ENCODE measurements at regions not wholly inside any gene's neighbourhood (a gene's known extent, or its start where the extent isn't known, plus 50 kb on each side); places are given as distances from the start of the nearest gene placed in this dataset.

GRCh38 chr4:67040315-67040714 is 505.0 kb downstream of the CENPC start:
- no peaks in the 10 kb centered on the region for H3K27me3 ChIP-seq
- TF ChIP-seq CTCF (IDR thresholded peaks at IDR 0.05): no peak
- no peaks in the 10 kb centered on the region for H3K36me3 ChIP-seq
- no peaks in the 10 kb centered on the region for H3K9me3 ChIP-seq
- H3K4me3 ChIP-seq (ENCODE audit: low read depth in 1 of 2, low read length in 1 of 2): no peak overlapping the region
- no peaks in the 10 kb centered on the region for H3K4me1 ChIP-seq (ENCODE audit: control insufficient read depth in 1 of 2, insufficient read depth in 1 of 2, low read depth in 1 of 2, low read length in 1 of 2)
- no peak overlapping the region for H3K27ac ChIP-seq

GRCh38 chr4:67038228-67038566 is 507.1 kb downstream of the CENPC start:
- no peaks in the 10 kb centered on the region for H3K27me3 ChIP-seq
- TF ChIP-seq CTCF (IDR thresholded peaks at IDR 0.05): no peak
- no peaks in the 10 kb centered on the region for H3K4me1 ChIP-seq (ENCODE audit: control insufficient read depth in 1 of 2, insufficient read depth in 1 of 2, low read depth in 1 of 2, low read length in 1 of 2)
- H3K9me3 ChIP-seq: no peaks in the 10 kb centered on the region
- H3K27ac ChIP-seq: no peak overlapping the region
- no peak overlapping the region for H3K4me3 ChIP-seq (ENCODE audit: low read depth in 1 of 2, low read length in 1 of 2)
- no peaks in the 10 kb centered on the region for H3K36me3 ChIP-seq

GRCh38 chr4:67037504-67038227 is 507.6 kb downstream of the CENPC start:
- TF ChIP-seq CTCF (IDR thresholded peaks at IDR 0.05): no peak
- no peaks in the 10 kb centered on the region for H3K36me3 ChIP-seq
- H3K27me3 ChIP-seq: no peaks in the 10 kb centered on the region
- H3K27ac ChIP-seq: no peak overlapping the region
- no peaks in the 10 kb centered on the region for H3K4me1 ChIP-seq (ENCODE audit: control insufficient read depth in 1 of 2, insufficient read depth in 1 of 2, low read depth in 1 of 2, low read length in 1 of 2)
- no peak overlapping the region for H3K4me3 ChIP-seq (ENCODE audit: low read depth in 1 of 2, low read length in 1 of 2)
- H3K9me3 ChIP-seq: no peaks in the 10 kb centered on the region

GRCh38 chr4:67036791-67037190 is 508.5 kb downstream of the CENPC start:
- Histone ChIP-seq H3K4me1 (ENCODE audit: control insufficient read depth in 1 of 2, insufficient read depth in 1 of 2, low read depth in 1 of 2, low read length in 1 of 2) (no peaks in the 10 kb centered on the region), H3K4me3 (ENCODE audit: low read depth in 1 of 2, low read length in 1 of 2) (no peak overlapping the region), H3K27ac (no peak overlapping the region), H3K9me3 (no peaks in the 10 kb centered on the region), H3K27me3 (no peaks in the 10 kb centered on the region), H3K36me3 (no peaks in the 10 kb centered on the region)
- TF ChIP-seq CTCF (IDR thresholded peaks at IDR 0.05): no peak

- Histone ChIP-seq H3K36me3 (no peaks in the 10 kb centered on the region), H3K27me3 (no peaks in the 10 kb centered on the region), H3K9me3 (no peaks in the 10 kb centered on the region), H3K27ac (no peak overlapping the region), H3K4me3 (ENCODE audit: low read depth in 1 of 2, low read length in 1 of 2) (no peak overlapping the region), H3K4me1 (ENCODE audit: control insufficient read depth in 1 of 2, insufficient read depth in 1 of 2, low read depth in 1 of 2, low read length in 1 of 2) (no peaks in the 10 kb centered on the region)
- TF ChIP-seq CTCF (IDR thresholded peaks at IDR 0.05): no peak
Measured at GRCh38 chr4:67035986-67036385, 509.3 kb downstream of the CENPC start.
